H1 (cell line): ENCODE measurements at regions not wholly inside any gene's neighbourhood (a gene's known extent, or its start where the extent isn't known, plus 50 kb on each side); places are given as distances from the start of the nearest gene placed in this dataset.

Experiments
- CTCF ChIA-PET: fragments of 300-600 bp; sonication (Branson Sonifier 250); formaldehyde crosslinking; loops from one replicate; lab custom pipeline; 2021; ENCODE audit not compliant: partially characterized antibody; lab: Charles Lee
- POLR2A ChIA-PET: fragments of 300-600 bp; sonication (Branson Sonifier 250); formaldehyde crosslinking; loops from one replicate; lab custom pipeline; 2021; ENCODE audit warnings: inconsistent platforms; ENCODE audit not compliant: partially characterized antibody; lab: Charles Lee
- DNase-seq, 2 experiments: peaks; one replicate each; pipeline versions ENCODE4 v3.0.0 to v3.0.0-alpha.2; 2010 to 2022; ENCODE audit warnings: low spot score in 2 of 2, low read depth in 1 of 2, mixed read lengths in 1 of 2
- FAIRE-seq: peaks from 2 replicates; lab custom pipeline; 2011; peaks lifted over from hg19 to GRCh38; lab: Jason Lieb, UNC
- H2AFZ ChIP-seq: 2 replicates; pipeline ENCODE4 v1.8.1; 2012; ENCODE audit warnings: low read length, inconsistent platforms
- H2AK5ac ChIP-seq: 2 replicates; pipeline ENCODE4 v1.6.1; 2013; ENCODE audit warnings: low read depth, low read length
- H2BK120ac ChIP-seq: replicated peaks from 2 replicates; pipeline ENCODE3; 2013; ENCODE audit warnings: low read depth, low read length, inconsistent platforms
- H2BK12ac ChIP-seq: 2 replicates; pipeline ENCODE4 v1.6.1; 2013; ENCODE audit warnings: low read depth, low read length
- H2BK15ac ChIP-seq: 2 replicates; pipeline ENCODE4 v1.6.1; 2013; ENCODE audit warnings: low read length
- H2BK20ac ChIP-seq: 2 replicates; pipeline ENCODE4 v1.6.1; 2013; ENCODE audit warnings: low read length
- H2BK5ac ChIP-seq: 2 replicates; pipeline ENCODE4 v1.6.1; 2013; ENCODE audit warnings: low read depth, low read length
- H3K14ac ChIP-seq: 2 replicates; pipeline ENCODE4 v1.6.1; 2013; ENCODE audit warnings: inconsistent platforms; ENCODE audit not compliant: insufficient read length
- H3K18ac ChIP-seq: 2 replicates; pipeline ENCODE4 v1.6.1; 2013; ENCODE audit warnings: low read length; ENCODE audit errors: extremely low read depth
- H3K23ac ChIP-seq: 2 replicates; pipeline ENCODE4 v1.6.1; 2013; ENCODE audit warnings: inconsistent platforms; ENCODE audit not compliant: insufficient read length
- H3K23me2 ChIP-seq: 2 replicates; pipeline ENCODE4 v1.6.1; 2013; ENCODE audit warnings: low read depth, low read length
- H3K27ac ChIP-seq: 2 replicates; pipeline ENCODE4 v1.6.1; 2011; ENCODE audit warnings: low read depth, low read length, inconsistent platforms
- H3K27me3 ChIP-seq, 4 experiments: replicated peaks in 1 of 4; 1 replicate in 1 of 4; 2 replicates in 3 of 4; pipeline versions ENCODE4 v1.6.1 to v1.8.1; 2011 to 2013; ENCODE audit warnings: low read length in 3 of 4, mild to moderate bottlenecking in 3 of 4, inconsistent platforms in 2 of 4, mixed read lengths in 2 of 4, moderate library complexity in 1 of 4; ENCODE audit not compliant: control insufficient read depth in 3 of 4, insufficient read depth in 3 of 4; ENCODE audit errors: extremely low read depth in 1 of 4
- H3K36me3 ChIP-seq, 4 experiments: 2 replicates each; pipeline versions ENCODE4 v1.6.1 to v1.8.1; 2011 to 2013; ENCODE audit warnings: mild to moderate bottlenecking in 4 of 4, low read length in 3 of 4, moderate library complexity in 2 of 4, control low read depth in 1 of 4, inconsistent platforms in 1 of 4; ENCODE audit not compliant: insufficient read depth in 4 of 4, control insufficient read depth in 2 of 4
- H3K4ac ChIP-seq: replicated peaks from 2 replicates; pipeline ENCODE3; 2013; ENCODE audit warnings: low read length, low read depth, mixed read lengths, inconsistent platforms; ENCODE audit not compliant: insufficient read length
- H3K4me1 ChIP-seq, 4 experiments: replicated peaks in 1 of 4; 1 replicate in 1 of 4; 2 replicates in 3 of 4; pipeline versions ENCODE4 v1.6.1 to v1.8.1; 2011 to 2013; ENCODE audit warnings: low read length in 3 of 4, inconsistent platforms in 2 of 4, mixed read lengths in 1 of 4; ENCODE audit not compliant: insufficient read depth in 4 of 4, control insufficient read depth in 3 of 4
- H3K4me2 ChIP-seq, 2 experiments: 2 replicates each; pipeline versions ENCODE4 v1.6.1 to v1.8.1; 2011 to 2013; ENCODE audit warnings: low read depth in 2 of 2, low read length in 2 of 2, control low read depth in 1 of 2, inconsistent platforms in 1 of 2, mild to moderate bottlenecking in 1 of 2; ENCODE audit not compliant: insufficient read depth in 1 of 2
- H3K4me3 ChIP-seq, 4 experiments: fragments of 200-600, 300-600 bp in 1 of 4; sonication (generic), shearing (Covaris generic), sonication (Bioruptor Twin) in 1 of 4; 2 replicates each; pipeline versions ENCODE4 v1.5.1 to v1.8.1; 2011 to 2016; ENCODE audit warnings: low read length in 4 of 4, low read depth in 3 of 4, control low read depth in 2 of 4, inconsistent platforms in 2 of 4, mild to moderate bottlenecking in 2 of 4, mixed read lengths in 1 of 4, moderate library complexity in 1 of 4; ENCODE audit not compliant: insufficient read depth in 2 of 4; ENCODE audit errors: extremely low read depth in 1 of 4
- H3K56ac ChIP-seq: replicated peaks from 2 replicates; pipeline ENCODE3; 2013; ENCODE audit warnings: low read depth, mild to moderate bottlenecking, mixed read lengths, low read length, inconsistent platforms; ENCODE audit not compliant: insufficient read length
- H3K79me1 ChIP-seq: 2 replicates; pipeline ENCODE4 v1.6.1; 2013; ENCODE audit warnings: low read depth, low read length, control low read depth
- H3K79me2 ChIP-seq, 2 experiments: 2 replicates each; pipeline versions ENCODE4 v1.6.1 to v1.8.1; 2012 to 2013; ENCODE audit warnings: low read length in 2 of 2, mild to moderate bottlenecking in 2 of 2, inconsistent platforms in 1 of 2; ENCODE audit not compliant: insufficient read depth in 2 of 2, control insufficient read depth in 1 of 2
- H3K9ac ChIP-seq, 4 experiments: replicated peaks in 1 of 4; 1 replicate in 1 of 4; 2 replicates in 3 of 4; pipeline versions ENCODE4 v1.6.1 to v1.8.1; 2011 to 2013; ENCODE audit warnings: low read depth in 3 of 4, low read length in 3 of 4, control low read depth in 2 of 4, mild to moderate bottlenecking in 2 of 4, moderate library complexity in 2 of 4, inconsistent platforms in 1 of 4; ENCODE audit errors: extremely low read depth in 1 of 4
- H3K9me3 ChIP-seq, 2 experiments: 2 replicates each; pipeline versions ENCODE4 v1.6.1 to v1.8.1; 2012 to 2013; ENCODE audit warnings: mild to moderate bottlenecking in 2 of 2, moderate library complexity in 2 of 2, control low read depth in 1 of 2, inconsistent platforms in 1 of 2, low read depth in 1 of 2, low read length in 1 of 2, mixed read lengths in 1 of 2; ENCODE audit not compliant: insufficient read depth in 2 of 2
- H4K20me1 ChIP-seq, 2 experiments: replicated peaks in 1 of 2; 2 replicates each; pipeline versions ENCODE3 to v1.8.1; 2011 to 2013; ENCODE audit warnings: inconsistent platforms in 2 of 2, low read length in 2 of 2, mild to moderate bottlenecking in 1 of 2; ENCODE audit not compliant: insufficient read depth in 2 of 2, control insufficient read depth in 1 of 2
- H4K5ac ChIP-seq: 2 replicates; pipeline ENCODE4 v1.6.1; 2013; ENCODE audit warnings: low read length, low read depth, mixed read lengths, inconsistent platforms; ENCODE audit not compliant: insufficient read length
- H4K8ac ChIP-seq: 2 replicates; pipeline ENCODE4 v1.8.0; 2013; ENCODE audit warnings: mild to moderate bottlenecking, moderate library complexity, low read length, inconsistent platforms; ENCODE audit not compliant: insufficient read depth; ENCODE audit errors: extremely low read depth
- H4K91ac ChIP-seq: replicated peaks from 2 replicates; pipeline ENCODE3; 2013; ENCODE audit warnings: low read length, mixed read lengths, inconsistent platforms; ENCODE audit not compliant: insufficient read length
- NANOG ChIP-seq: IDR thresholded peaks from 2 replicates; pipeline ENCODE4 v1.6.1; 2011; ENCODE audit warnings: low read length, low read depth, mild to moderate bottlenecking, inconsistent platforms; ENCODE audit not compliant: insufficient read depth, poor library complexity, severe bottlenecking
- WGBS, 2 experiments: shearing (Covaris generic) in 1 of 2; methylation state at CpG; one replicate each; pipeline versions ENCODE4 v1.1.6 to v1.1.7; 2013 to 2015; ENCODE audit warnings: low lambda C conversion rate in 2 of 2, mixed read lengths in 2 of 2, inconsistent platforms in 1 of 2, low coverage in 1 of 2, missing lambda C conversion rate in 1 of 2; ENCODE audit not compliant: insufficient replicate concordance in 2 of 2, insufficient coverage in 1 of 2, insufficient read length in 1 of 2; ENCODE audit errors: extremely low coverage in 1 of 2, missing lambda C conversion rate in 1 of 2; 5-methylcytosine and 5-hydroxymethylcytosine counted together

GRCh38 chr16:86041807-86042206 lies 142.8 kb downstream of the IRF8 start:
- 87% methylated on average over 4 of the region's 4 CpGs; no CpG with 5 or more reads in 1 of the 2 experiments for WGBS, 2 experiments
- no peak overlapping the region for H4K5ac ChIP-seq
- no peaks in the 10 kb centered on the region for H3K36me3 ChIP-seq
- no peak overlapping the region for H3K27ac ChIP-seq
- H3K4me1 ChIP-seq = peaks cover 0 to 1% (median 0%) of the 10 kb centered on the region in 4 experiments; a peak in 1 of 7 replicates
- no peak overlapping the region for H3K18ac ChIP-seq
- H4K8ac ChIP-seq = no peak overlapping the region
- TF ChIP-seq NANOG = no peak
- POLR2A ChIA-PET = no interaction called here
- no peak overlapping the region for H2BK15ac ChIP-seq
- no peaks in the 10 kb centered on the region for H3K79me1 ChIP-seq
- no peaks in the 10 kb centered on the region for H3K79me2 ChIP-seq
- H3K14ac ChIP-seq = no peak overlapping the region
- H2AFZ ChIP-seq = no peak overlapping the region
- H2BK120ac ChIP-seq = no peak overlapping the region
- FAIRE-seq (no peak), DNase-seq (no peak)
- H3K9me3 ChIP-seq = no peaks in the 10 kb centered on the region
- no peaks in the 10 kb centered on the region; a peak in 1 of 7 replicates for H3K27me3 ChIP-seq
- no peak overlapping the region for H2BK20ac ChIP-seq
- H2AK5ac ChIP-seq = no peak overlapping the region
- H3K23me2 ChIP-seq = no peaks in the 10 kb centered on the region
- no peak overlapping the region for H3K23ac ChIP-seq
- no peak overlapping the region for H3K4me2 ChIP-seq
- H2BK5ac ChIP-seq = no peak overlapping the region
- H3K4ac ChIP-seq = no peak overlapping the region
- CTCF ChIA-PET = interaction anchor here (1.3 to 3.8 kb wide), 5 partner anchors 116 to 479 kb away, joined by 3 to 15 read pairs (median 6); no protein-coding TSS in a partner anchor
- no peak overlapping the region for H3K56ac ChIP-seq
- no peaks in the 10 kb centered on the region for H4K20me1 ChIP-seq
- no peak overlapping the region for H3K9ac ChIP-seq
- no peak overlapping the region for H4K91ac ChIP-seq
- H3K4me3 ChIP-seq = no peak overlapping the region
- no peak overlapping the region for H2BK12ac ChIP-seq
